ENCODE measurements at regions not wholly inside any gene's neighbourhood (a gene's known extent, or its start where the extent isn't known, plus 50 kb on each side); places are given as distances from the start of the nearest gene placed in this dataset.

DNA sequence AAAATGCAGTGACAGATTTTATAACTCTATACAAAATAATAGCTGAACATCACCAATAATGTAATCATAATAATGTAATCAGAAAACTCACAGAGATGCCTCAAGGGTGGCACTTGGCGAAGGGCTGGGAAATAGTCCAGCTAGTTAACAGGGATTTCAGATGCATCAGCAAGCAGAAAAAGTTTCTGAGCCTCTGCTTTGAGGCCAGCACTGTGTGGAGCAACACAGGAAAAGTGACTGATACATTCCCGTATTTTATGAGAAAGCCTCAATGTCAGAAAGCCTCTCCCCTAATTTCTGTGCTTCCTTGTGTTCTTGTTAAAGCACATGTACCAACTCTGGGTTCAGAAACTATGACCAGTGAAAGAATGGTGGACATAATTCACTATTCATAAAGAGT, 304.8 kb downstream of the VPS13C start:
- no peak overlapping the region for H2AFZ ChIP-seq (ENCODE audit: low read depth, low read length)
- H3K4me2 ChIP-seq (ENCODE audit: insufficient read depth, low read length), result no peak overlapping the region
- H3K27ac ChIP-seq (ENCODE audit: low read length), result no peak overlapping the region
- no peak overlapping the region for H3K9ac ChIP-seq (ENCODE audit: low read depth, low read length)
- DNase-seq (no peak), ATAC-seq (ENCODE audit: insufficient read depth, low read depth) (no peak)
- H3K36me3 ChIP-seq (ENCODE audit: insufficient read depth, low read length), result no peaks in the 10 kb centered on the region
- H3K27me3 ChIP-seq (ENCODE audit: insufficient read depth, low read length, poor library complexity), result peaks cover 5% of the 10 kb centered on the region
- TF ChIP-seq EZH2 (IDR thresholded peaks at IDR 0.05; ENCODE audit: borderline replicate concordance, low read depth, low read length, severe bottlenecking), result no peak
- TF ChIP-seq, protein P1, sequence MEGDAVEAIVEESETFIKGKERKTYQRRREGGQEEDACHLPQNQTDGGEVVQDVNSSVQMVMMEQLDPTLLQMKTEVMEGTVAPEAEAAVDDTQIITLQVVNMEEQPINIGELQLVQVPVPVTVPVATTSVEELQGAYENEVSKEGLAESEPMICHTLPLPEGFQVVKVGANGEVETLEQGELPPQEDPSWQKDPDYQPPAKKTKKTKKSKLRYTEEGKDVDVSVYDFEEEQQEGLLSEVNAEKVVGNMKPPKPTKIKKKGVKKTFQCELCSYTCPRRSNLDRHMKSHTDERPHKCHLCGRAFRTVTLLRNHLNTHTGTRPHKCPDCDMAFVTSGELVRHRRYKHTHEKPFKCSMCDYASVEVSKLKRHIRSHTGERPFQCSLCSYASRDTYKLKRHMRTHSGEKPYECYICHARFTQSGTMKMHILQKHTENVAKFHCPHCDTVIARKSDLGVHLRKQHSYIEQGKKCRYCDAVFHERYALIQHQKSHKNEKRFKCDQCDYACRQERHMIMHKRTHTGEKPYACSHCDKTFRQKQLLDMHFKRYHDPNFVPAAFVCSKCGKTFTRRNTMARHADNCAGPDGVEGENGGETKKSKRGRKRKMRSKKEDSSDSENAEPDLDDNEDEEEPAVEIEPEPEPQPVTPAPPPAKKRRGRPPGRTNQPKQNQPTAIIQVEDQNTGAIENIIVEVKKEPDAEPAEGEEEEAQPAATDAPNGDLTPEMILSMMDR (IDR thresholded peaks at IDR 0.05; ENCODE audit: borderline replicate concordance, extremely low read depth, low read length, poor library complexity, severe bottlenecking), result no peak
- no peak overlapping the region for H3K4me3 ChIP-seq (ENCODE audit: low read depth in 1 of 2, low read length in 2 of 2)
- H3K9me3 ChIP-seq (ENCODE audit: insufficient read depth, low read length, severe bottlenecking), result no peaks in the 10 kb centered on the region
- no peaks in the 10 kb centered on the region; the same call in 1 of the 2 replicates for H4K20me1 ChIP-seq (ENCODE audit: insufficient read depth, low read length)
- no peaks in the 10 kb centered on the region for H3K79me2 ChIP-seq (ENCODE audit: insufficient read depth, low read length)
- H3K4me1 ChIP-seq (ENCODE audit: insufficient read depth, low read length), result no peaks in the 10 kb centered on the region

DNA sequence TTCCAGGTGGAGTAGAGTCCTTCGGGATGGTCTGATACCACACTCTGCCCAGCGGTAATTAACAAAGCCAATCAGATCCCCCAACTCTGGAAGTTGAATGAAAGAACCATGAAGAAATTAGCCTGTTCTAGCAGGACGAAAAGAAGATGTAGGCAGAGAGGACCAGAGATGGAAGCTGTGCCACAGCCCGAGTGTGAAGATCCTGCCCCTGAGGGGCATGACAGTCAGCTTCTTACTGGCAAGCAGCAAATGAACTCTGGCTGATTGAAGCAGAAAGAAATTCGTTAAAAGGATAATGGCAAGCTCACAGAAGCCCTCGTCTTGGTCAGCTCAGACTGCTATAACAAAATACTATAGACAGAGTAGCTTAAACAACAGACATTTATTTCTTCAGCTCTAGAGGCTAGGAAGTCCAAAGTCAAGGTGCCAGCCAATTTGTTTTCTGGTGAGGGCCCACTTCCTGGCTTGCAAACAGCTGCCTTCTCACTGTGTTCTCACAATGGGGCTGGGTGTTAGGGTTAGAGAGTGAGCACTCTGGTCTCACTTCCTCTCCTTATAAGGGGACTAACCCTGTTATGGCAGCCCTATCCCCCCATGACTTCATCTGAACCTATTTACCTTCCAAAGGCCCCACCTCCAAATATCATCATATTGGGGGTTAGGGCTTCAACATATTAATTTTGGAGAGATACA, 307.1 kb downstream of the VPS13C start:
- no peaks in the 10 kb centered on the region for H3K9me3 ChIP-seq (ENCODE audit: insufficient read depth, low read length, severe bottlenecking)
- no peak for ATAC-seq (ENCODE audit: insufficient read depth, low read depth)
- H3K27ac ChIP-seq (ENCODE audit: low read length), result no peak overlapping the region

DNA sequence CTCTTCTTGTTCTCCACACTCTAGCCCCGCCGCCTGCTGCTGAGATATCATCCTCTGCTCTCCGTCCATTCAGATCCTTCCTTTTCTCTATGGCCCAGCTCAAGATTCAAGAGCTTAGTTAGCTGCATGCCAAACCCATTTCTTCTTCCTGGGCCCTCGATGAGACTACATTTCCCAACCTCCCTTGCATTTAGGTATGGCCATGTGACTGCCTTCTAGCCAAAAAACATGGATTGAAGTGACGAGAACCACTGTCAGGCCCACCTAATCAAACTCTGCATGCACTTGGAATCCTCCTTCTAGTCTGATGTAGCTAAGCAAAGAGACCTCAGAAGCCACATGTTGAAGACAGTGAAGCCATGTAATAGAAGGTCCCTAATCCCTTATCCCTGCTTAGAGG, 308.2 kb downstream of the VPS13C start:
- DNase-seq (no peak), ATAC-seq (ENCODE audit: insufficient read depth, low read depth) (no peak)
- peaks cover 9% of the 10 kb centered on the region for H3K27me3 ChIP-seq (ENCODE audit: insufficient read depth, low read length, poor library complexity)
- H3K79me2 ChIP-seq (ENCODE audit: insufficient read depth, low read length), result no peaks in the 10 kb centered on the region
- no peak overlapping the region for H3K4me2 ChIP-seq (ENCODE audit: insufficient read depth, low read length)
- no peak for TF ChIP-seq EZH2 (IDR thresholded peaks at IDR 0.05; ENCODE audit: borderline replicate concordance, low read depth, low read length, severe bottlenecking)
- TF ChIP-seq, protein P1 (IDR thresholded peaks at IDR 0.05; ENCODE audit: borderline replicate concordance, extremely low read depth, low read length, poor library complexity, severe bottlenecking), result no peak
- no peak overlapping the region for H3K4me3 ChIP-seq (ENCODE audit: low read depth in 1 of 2, low read length in 2 of 2)
- H3K4me1 ChIP-seq (ENCODE audit: insufficient read depth, low read length), result no peaks in the 10 kb centered on the region
- H3K9ac ChIP-seq (ENCODE audit: low read depth, low read length), result no peak overlapping the region
- no peak overlapping the region for H2AFZ ChIP-seq (ENCODE audit: low read depth, low read length)
- H3K27ac ChIP-seq (ENCODE audit: low read length), result no peak overlapping the region
- H3K9me3 ChIP-seq (ENCODE audit: insufficient read depth, low read length, severe bottlenecking), result no peaks in the 10 kb centered on the region
- H3K36me3 ChIP-seq (ENCODE audit: insufficient read depth, low read length), result no peaks in the 10 kb centered on the region
- no peaks in the 10 kb centered on the region; the same call in 1 of the 2 replicates for H4K20me1 ChIP-seq (ENCODE audit: insufficient read depth, low read length)

More for the DNA sequence above, 307.1 kb downstream of the VPS13C start:
- Histone ChIP-seq H2AFZ (ENCODE audit: low read depth, low read length) (no peak overlapping the region), H3K4me1 (ENCODE audit: insufficient read depth, low read length) (no peaks in the 10 kb centered on the region), H3K4me2 (ENCODE audit: insufficient read depth, low read length) (no peak overlapping the region), H3K27me3 (ENCODE audit: insufficient read depth, low read length, poor library complexity) (peaks cover 9% of the 10 kb centered on the region), H4K20me1 (ENCODE audit: insufficient read depth, low read length) (no peaks in the 10 kb centered on the region; the same call in 1 of the 2 replicates), H3K79me2 (ENCODE audit: insufficient read depth, low read length) (no peaks in the 10 kb centered on the region), H3K9ac (ENCODE audit: low read depth, low read length) (no peak overlapping the region), H3K4me3 (ENCODE audit: low read depth in 1 of 2, low read length in 2 of 2) (no peak overlapping the region), H3K36me3 (ENCODE audit: insufficient read depth, low read length) (no peaks in the 10 kb centered on the region)
- TF ChIP-seq, protein P1 (IDR thresholded peaks at IDR 0.05; ENCODE audit: borderline replicate concordance, extremely low read depth, low read length, poor library complexity, severe bottlenecking), result no peak
- no peak for TF ChIP-seq EZH2 (IDR thresholded peaks at IDR 0.05; ENCODE audit: borderline replicate concordance, low read depth, low read length, severe bottlenecking)
- DNase-seq, result no peak
